Glutamatergic neuron (in vitro differentiated cells): ENCODE measurements at regions not wholly inside any gene's neighbourhood (a gene's known extent, or its start where the extent isn't known, plus 50 kb on each side); places are given as distances from the start of the nearest gene placed in this dataset.

Source experiments
- DNase-seq: peaks from one replicate; pipeline ENCODE4 v3.0.0; 2022
- H3K27ac Mint-ChIP-seq: one replicate; pipeline ENCODE4 v1.8.0; 2020; ENCODE audit warnings: mild to moderate bottlenecking, mixed read lengths, inconsistent platforms; ENCODE audit not compliant: unreplicated experiment
- H3K27me3 Mint-ChIP-seq: one replicate; pipeline ENCODE4 v1.8.0; 2020; ENCODE audit warnings: mild to moderate bottlenecking, moderate library complexity, mixed read lengths, inconsistent platforms; ENCODE audit not compliant: unreplicated experiment
- H3K36me3 Mint-ChIP-seq: one replicate; pipeline ENCODE4 v1.8.0; 2020; ENCODE audit warnings: mild to moderate bottlenecking, mixed read lengths, inconsistent platforms; ENCODE audit not compliant: unreplicated experiment
- H3K4me1 Mint-ChIP-seq: one replicate; pipeline ENCODE4 v1.8.0; 2020; ENCODE audit warnings: mild to moderate bottlenecking, low read depth, mixed read lengths, inconsistent platforms; ENCODE audit not compliant: unreplicated experiment
- H3K4me3 Mint-ChIP-seq: one replicate; pipeline ENCODE4 v1.8.0; 2020; ENCODE audit warnings: mild to moderate bottlenecking, mixed read lengths, inconsistent platforms; ENCODE audit not compliant: unreplicated experiment
- H3K9me3 Mint-ChIP-seq: one replicate; pipeline ENCODE4 v1.8.0; 2020; ENCODE audit warnings: mild to moderate bottlenecking, moderate library complexity, mixed read lengths, inconsistent platforms; ENCODE audit not compliant: unreplicated experiment
- TF ChIP-seq, protein P1 (sequence below): fragments of 200-600 bp; sonication (generic); IDR thresholded peaks from one replicate; pipeline ENCODE4 v1.5.0; 2021; ENCODE audit not compliant: partially characterized antibody, unreplicated experiment

- TF ChIP-seq, protein P1, sequence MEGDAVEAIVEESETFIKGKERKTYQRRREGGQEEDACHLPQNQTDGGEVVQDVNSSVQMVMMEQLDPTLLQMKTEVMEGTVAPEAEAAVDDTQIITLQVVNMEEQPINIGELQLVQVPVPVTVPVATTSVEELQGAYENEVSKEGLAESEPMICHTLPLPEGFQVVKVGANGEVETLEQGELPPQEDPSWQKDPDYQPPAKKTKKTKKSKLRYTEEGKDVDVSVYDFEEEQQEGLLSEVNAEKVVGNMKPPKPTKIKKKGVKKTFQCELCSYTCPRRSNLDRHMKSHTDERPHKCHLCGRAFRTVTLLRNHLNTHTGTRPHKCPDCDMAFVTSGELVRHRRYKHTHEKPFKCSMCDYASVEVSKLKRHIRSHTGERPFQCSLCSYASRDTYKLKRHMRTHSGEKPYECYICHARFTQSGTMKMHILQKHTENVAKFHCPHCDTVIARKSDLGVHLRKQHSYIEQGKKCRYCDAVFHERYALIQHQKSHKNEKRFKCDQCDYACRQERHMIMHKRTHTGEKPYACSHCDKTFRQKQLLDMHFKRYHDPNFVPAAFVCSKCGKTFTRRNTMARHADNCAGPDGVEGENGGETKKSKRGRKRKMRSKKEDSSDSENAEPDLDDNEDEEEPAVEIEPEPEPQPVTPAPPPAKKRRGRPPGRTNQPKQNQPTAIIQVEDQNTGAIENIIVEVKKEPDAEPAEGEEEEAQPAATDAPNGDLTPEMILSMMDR = no peak
- Mint-ChIP-seq H3K36me3 (no peaks in the 10 kb centered on the region), H3K27me3 (no peaks in the 10 kb centered on the region), H3K27ac (no peak overlapping the region), H3K4me1 (no peaks in the 10 kb centered on the region), H3K4me3 (no peak overlapping the region), H3K9me3 (no peaks in the 10 kb centered on the region)
- DNase-seq = no peak
Measured at GRCh38 chrY:7825874-7826273, 914.3 kb upstream of the AMELY start.

DNA sequence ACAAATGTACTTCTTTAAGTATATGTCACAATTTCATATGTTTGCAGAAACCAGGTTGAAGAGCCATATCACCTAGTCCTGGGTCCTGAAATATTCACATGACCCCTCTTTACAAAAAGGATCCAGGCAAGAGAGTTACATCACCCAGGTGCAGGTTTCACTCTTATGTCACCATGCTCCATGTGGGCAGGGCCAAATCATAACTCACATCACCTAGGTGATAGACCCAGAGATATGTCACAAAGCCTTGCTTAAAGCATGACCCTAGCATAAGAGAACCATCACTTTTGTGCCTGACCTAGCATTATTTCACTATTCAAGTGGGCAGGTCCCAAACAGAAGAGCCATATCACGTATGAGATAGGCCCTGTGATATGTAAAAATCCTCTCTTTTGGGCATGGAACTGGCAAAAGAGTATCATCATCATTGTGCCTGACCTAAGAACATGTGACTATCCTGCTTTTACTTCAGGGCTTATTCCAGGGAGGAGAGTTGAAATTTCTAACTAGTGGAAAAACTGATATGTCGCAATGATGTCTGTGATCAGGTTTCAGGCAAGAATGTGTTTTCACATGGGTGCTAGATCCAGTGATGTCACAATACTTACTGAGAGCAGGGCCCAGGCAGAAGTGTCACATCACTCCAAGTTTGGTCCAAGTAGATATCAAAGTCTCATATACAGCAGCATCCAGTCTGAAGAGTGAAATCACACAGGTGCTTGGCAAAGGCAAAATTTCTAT lies 909.9 kb upstream of the AMELY start:
- TF ChIP-seq, protein P1 = no peak
- no peaks in the 10 kb centered on the region for H3K36me3 Mint-ChIP-seq
- DNase-seq = no peak
- no peaks in the 10 kb centered on the region for H3K27me3 Mint-ChIP-seq
- H3K4me3 Mint-ChIP-seq = no peak overlapping the region
- no peaks in the 10 kb centered on the region for H3K9me3 Mint-ChIP-seq
- H3K4me1 Mint-ChIP-seq = no peaks in the 10 kb centered on the region
- no peak overlapping the region for H3K27ac Mint-ChIP-seq

DNA sequence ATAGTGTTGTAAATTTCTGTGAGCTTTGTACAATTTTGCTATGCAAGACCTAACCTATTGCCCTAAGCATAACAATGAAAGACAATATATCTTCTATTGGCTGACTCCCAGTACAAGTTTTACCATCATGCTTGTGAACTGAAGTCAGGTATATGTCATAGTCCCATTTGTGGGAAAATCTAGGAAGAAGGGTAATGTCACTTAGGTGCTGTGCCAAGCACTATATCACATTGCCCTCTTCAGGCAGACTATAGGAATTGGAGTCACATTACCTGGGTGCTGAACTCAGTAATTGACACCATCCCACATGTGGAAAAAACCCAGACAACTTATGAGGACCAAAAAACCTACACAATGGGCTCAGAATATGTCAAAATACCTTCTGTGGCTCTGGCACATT lies 907.4 kb upstream of the AMELY start:
- Mint-ChIP-seq H3K36me3 (no peaks in the 10 kb centered on the region), H3K9me3 (no peaks in the 10 kb centered on the region), H3K4me3 (no peak overlapping the region), H3K27me3 (no peaks in the 10 kb centered on the region), H3K27ac (no peak overlapping the region), H3K4me1 (no peaks in the 10 kb centered on the region)
- TF ChIP-seq, protein P1 = no peak
- DNase-seq = no peak

- H3K27ac Mint-ChIP-seq = no peak overlapping the region
- no peaks in the 10 kb centered on the region for H3K27me3 Mint-ChIP-seq
- H3K36me3 Mint-ChIP-seq = no peaks in the 10 kb centered on the region
- no peaks in the 10 kb centered on the region for H3K4me1 Mint-ChIP-seq
- TF ChIP-seq, protein P1 = no peak
- no peaks in the 10 kb centered on the region for H3K9me3 Mint-ChIP-seq
- DNase-seq = no peak
- no peak overlapping the region for H3K4me3 Mint-ChIP-seq
Measured at GRCh38 chrY:7816567-7816966, 905.0 kb upstream of the AMELY start.

DNA sequence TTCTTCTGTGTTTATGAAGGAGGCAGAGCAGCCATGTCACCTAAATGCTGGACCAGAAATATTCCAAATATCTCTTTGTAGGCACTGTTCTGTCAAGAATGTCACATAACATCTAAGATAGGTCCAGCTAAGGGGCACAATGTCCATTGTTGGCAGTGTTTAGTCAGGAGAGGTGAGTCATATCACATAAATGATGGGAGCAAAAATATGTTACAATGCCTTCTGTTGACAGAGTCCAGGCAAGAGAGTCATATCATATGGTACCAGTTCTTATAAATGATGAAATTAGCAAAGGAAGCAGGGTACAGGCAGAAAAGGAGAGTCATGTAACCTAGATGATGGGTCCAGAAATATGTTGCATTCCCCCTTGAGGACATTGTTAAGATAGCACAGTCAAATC lies 904.4 kb upstream of the AMELY start:
- no peak for DNase-seq
- Mint-ChIP-seq H3K36me3 (no peaks in the 10 kb centered on the region), H3K4me3 (no peak overlapping the region), H3K27ac (no peak overlapping the region), H3K9me3 (no peaks in the 10 kb centered on the region), H3K27me3 (no peaks in the 10 kb centered on the region), H3K4me1 (no peaks in the 10 kb centered on the region)
- TF ChIP-seq, protein P1 = no peak
